Natural killer cell (primary cell): ENCODE measurements at regions not wholly inside any gene's neighbourhood (a gene's known extent, or its start where the extent isn't known, plus 50 kb on each side); places are given as distances from the start of the nearest gene placed in this dataset.
A peak's percentile ranks its signal among the peaks of the same experiment; 100 is the strongest.

ENCODE experiments used
- ATAC-seq, 3 donors: fragments of 150-1000 bp in 2 of 3; fragments of 200-7000 bp in 1 of 3; cut with Tn5 transposase; 1 replicate in 1 of 3; 2 replicates in 2 of 3; pipeline ENCODE4 v1.10.0; 2021; ENCODE audit warnings: mild to moderate bottlenecking in 2 of 3, moderate library complexity in 2 of 3
- DNase-seq, 2 donors: peaks; one replicate each; pipeline versions ENCODE4 v3.0.0 to v3.0.0-alpha.2; 2013 to 2021; ENCODE audit warnings: mixed read lengths in 1 of 2
- H3K27ac ChIP-seq: one replicate; pipeline ENCODE4 v1.5.1; 2013; ENCODE audit warnings: mild to moderate bottlenecking, low read length
- H3K27me3 ChIP-seq: one replicate; pipeline ENCODE4 v1.6.1; 2013; ENCODE audit warnings: low read length; ENCODE audit not compliant: control insufficient read depth, insufficient read depth
- H3K36me3 ChIP-seq: one replicate; pipeline ENCODE4 v1.6.1; 2013; ENCODE audit warnings: low read length; ENCODE audit not compliant: control insufficient read depth, insufficient read depth
- H3K4me1 ChIP-seq: one replicate; pipeline ENCODE4 v1.6.1; 2013; ENCODE audit warnings: low read length; ENCODE audit not compliant: control insufficient read depth, insufficient read depth
- H3K4me3 ChIP-seq: one replicate; pipeline ENCODE4 v1.5.1; 2013; ENCODE audit warnings: low read length
- H3K9me3 ChIP-seq: one replicate; pipeline ENCODE4 v1.6.1; 2013; ENCODE audit warnings: low read length; ENCODE audit not compliant: control insufficient read depth, insufficient read depth
- H3K27ac Mint-ChIP-seq, 2 donors: one replicate each; pipeline ENCODE4 v1.8.0; 2022; ENCODE audit warnings: mild to moderate bottlenecking in 2 of 2, mixed read lengths in 2 of 2, moderate library complexity in 1 of 2
- H3K27me3 Mint-ChIP-seq, 2 donors: one replicate each; pipeline ENCODE4 v1.8.0; 2022; ENCODE audit warnings: low read depth in 2 of 2, mixed read lengths in 2 of 2
- H3K36me3 Mint-ChIP-seq: one replicate; pipeline ENCODE4 v1.8.0; 2022; ENCODE audit warnings: mixed read lengths
- H3K4me1 Mint-ChIP-seq, 2 donors: one replicate each; pipeline ENCODE4 v1.8.0; 2022; ENCODE audit warnings: mixed read lengths in 2 of 2
- H3K4me3 Mint-ChIP-seq: one replicate; pipeline ENCODE4 v1.8.0; 2022; ENCODE audit warnings: mild to moderate bottlenecking, moderate library complexity, mixed read lengths
- H3K9me3 Mint-ChIP-seq, 2 donors: one replicate each; pipeline ENCODE4 v1.8.0; 2022; ENCODE audit warnings: mixed read lengths in 2 of 2
- CTCF ChIP-seq: fragments of 200-600 bp; IDR thresholded peaks from one replicate; pipeline ENCODE4 v1.8.0; 2022; ENCODE audit warnings: antibody characterized with exemption
- WGBS: methylation state at CpG from one replicate; pipeline ENCODE4 v1.1.7; 2013; ENCODE audit warnings: missing lambda C conversion rate; ENCODE audit not compliant: insufficient coverage; 5-methylcytosine and 5-hydroxymethylcytosine counted together
- intact Hi-C: fragments of 100-400 bp; cut with micrococcal nuclease; formaldehyde crosslinking; loops from one replicate; pipeline ENCODE4 v1.14.2; 2022

GRCh38 chrX:131778269-131779218 is 234.7 kb downstream of the OR13H1 start:
- H3K36me3 Mint-ChIP-seq = no peaks in the 10 kb centered on the region
- no peak overlapping the region for H3K27ac ChIP-seq
- H3K4me3 Mint-ChIP-seq = peak overlapping the region; percentile 87

DNA sequence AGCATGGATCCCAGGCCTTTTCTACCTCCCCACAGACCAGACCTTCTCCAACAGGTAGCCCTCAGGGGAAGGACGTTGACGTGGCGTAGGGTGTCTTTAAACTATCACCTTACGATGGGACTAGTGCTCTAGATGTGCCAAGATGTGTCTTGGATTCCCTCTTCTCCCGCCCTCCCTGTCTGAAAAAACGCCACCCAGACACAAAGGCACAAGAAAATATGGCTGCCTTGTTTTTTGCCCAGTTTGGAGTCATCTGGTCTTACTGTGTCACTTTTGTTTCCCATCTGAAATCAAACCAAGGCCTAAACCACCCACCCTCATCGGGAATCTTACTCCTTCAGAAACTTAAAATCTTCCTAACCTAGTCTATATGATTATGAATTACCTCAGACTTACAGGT is 235.4 kb downstream of the OR13H1 start:
- Mint-ChIP-seq H3K27ac (no peak overlapping the region), H3K4me1 (peaks cover 0 to 17% of the 10 kb centered on the region in 2 donors), H3K4me3 (peak overlapping the region; percentile 87), H3K36me3 (no peaks in the 10 kb centered on the region), H3K27me3 (no peaks in the 10 kb centered on the region), H3K9me3 (no peaks in the 10 kb centered on the region)
- intact Hi-C loops = no loop called here
- Histone ChIP-seq H3K36me3 (no peaks in the 10 kb centered on the region), H3K4me3 (no peak overlapping the region), H3K27ac (no peak overlapping the region), H3K4me1 (no peaks in the 10 kb centered on the region), H3K9me3 (no peaks in the 10 kb centered on the region), H3K27me3 (no peaks in the 10 kb centered on the region)
- TF ChIP-seq CTCF = no peak
- ATAC-seq (no peak), DNase-seq (no peak)
- 97% methylated on average over 7 of the region's 7 CpGs for WGBS

More at GRCh38 chrX:131778269-131779218, 234.7 kb downstream of the OR13H1 start:
- H3K27me3 Mint-ChIP-seq = no peaks in the 10 kb centered on the region
- peak overlapping the region in 1 of 2 donors; percentile 79 for H3K27ac Mint-ChIP-seq
- H3K4me3 ChIP-seq = no peak overlapping the region
- H3K9me3 ChIP-seq = no peaks in the 10 kb centered on the region
- peak in 1 of 3 donors; percentile 86 for ATAC-seq
- H3K4me1 Mint-ChIP-seq = peaks cover 0 to 11% of the 10 kb centered on the region in 2 donors
- intact Hi-C loops = no loop called here
- DNase-seq = no peak
- no peaks in the 10 kb centered on the region for H3K9me3 Mint-ChIP-seq
- H3K27me3 ChIP-seq = no peaks in the 10 kb centered on the region
- WGBS = 96% methylated on average over 15 of the region's 18 CpGs
- H3K4me1 ChIP-seq = no peaks in the 10 kb centered on the region
- TF ChIP-seq CTCF = no peak
- H3K36me3 ChIP-seq = no peaks in the 10 kb centered on the region

GRCh38 chrX:131779741-131780140 is 235.9 kb downstream of the OR13H1 start:
- TF ChIP-seq CTCF = no peak
- peak overlapping the region; percentile 30 for H3K4me3 Mint-ChIP-seq
- Histone ChIP-seq H3K27me3 (no peaks in the 10 kb centered on the region), H3K9me3 (no peaks in the 10 kb centered on the region), H3K4me3 (no peak overlapping the region), H3K4me1 (no peaks in the 10 kb centered on the region), H3K27ac (no peak overlapping the region), H3K36me3 (no peaks in the 10 kb centered on the region)
- no peaks in the 10 kb centered on the region for H3K36me3 Mint-ChIP-seq
- H3K27me3 Mint-ChIP-seq = no peaks in the 10 kb centered on the region
- ATAC-seq (no peak), DNase-seq (no peak)
- H3K27ac Mint-ChIP-seq = no peak overlapping the region
- H3K4me1 Mint-ChIP-seq = peaks cover 0 to 17% of the 10 kb centered on the region in 2 donors
- no peaks in the 10 kb centered on the region for H3K9me3 Mint-ChIP-seq
- intact Hi-C loops = no loop called here
- 91% methylated on average over 2 of the region's 4 CpGs for WGBS
